Epithelial cell of esophagus (primary cell): ENCODE measurements at regions not wholly inside any gene's neighbourhood (a gene's known extent, or its start where the extent isn't known, plus 50 kb on each side); places are given as distances from the start of the nearest gene placed in this dataset.

ENCODE experiments used
- DNase-seq: peaks from one replicate; pipeline ENCODE4 v3.0.0; 2010; ENCODE audit warnings: low read depth
- H3K4me3 ChIP-seq: 2 replicates; pipeline ENCODE4 v1.5.1; 2011; ENCODE audit warnings: mild to moderate bottlenecking, low read length, control low read depth
- CTCF ChIP-seq: IDR thresholded peaks from 2 replicates; pipeline ENCODE4 v1.5.1; 2011; ENCODE audit warnings: low read depth, mild to moderate bottlenecking, low read length, control low read depth, inconsistent platforms; ENCODE audit not compliant: insufficient read depth; ENCODE audit errors: missing control alignments

DNA sequence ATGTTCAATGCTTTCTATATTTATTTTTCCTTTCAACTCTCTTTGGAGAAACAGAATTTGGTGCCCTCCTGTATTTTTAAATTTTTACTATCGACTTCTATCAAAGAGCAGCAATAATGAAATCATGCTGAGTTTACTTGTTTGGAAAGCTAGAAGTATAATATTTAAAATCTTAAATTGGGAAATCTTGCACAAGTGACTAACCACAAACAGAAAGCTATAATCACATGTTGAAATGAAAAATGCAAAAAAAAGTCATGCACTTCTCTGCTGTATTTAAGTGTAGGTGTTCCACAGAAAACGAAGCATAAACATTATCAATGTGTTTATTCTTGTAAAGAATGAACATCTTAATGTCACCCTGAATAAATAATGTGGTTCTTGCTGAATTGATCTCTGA is 306.1 kb downstream of the PCDH18 start:
- DNase-seq: no peak
- TF ChIP-seq CTCF: no peak
- H3K4me3 ChIP-seq: no peak overlapping the region

- TF ChIP-seq CTCF: no peak
- DNase-seq: no peak
- H3K4me3 ChIP-seq: no peak overlapping the region
Observed at GRCh38 chr4:137213372-137214173, 318.7 kb downstream of the PCDH18 start.

GRCh38 chr4:137212601-137213000 is 319.7 kb downstream of the PCDH18 start:
- H3K4me3 ChIP-seq: no peak overlapping the region
- DNase-seq: no peak
- TF ChIP-seq CTCF: no peak

- DNase-seq: no peak
- no peak for TF ChIP-seq CTCF
- H3K4me3 ChIP-seq: no peak overlapping the region
Observed at GRCh38 chr4:137209240-137209639, 323.1 kb downstream of the PCDH18 start.

DNA sequence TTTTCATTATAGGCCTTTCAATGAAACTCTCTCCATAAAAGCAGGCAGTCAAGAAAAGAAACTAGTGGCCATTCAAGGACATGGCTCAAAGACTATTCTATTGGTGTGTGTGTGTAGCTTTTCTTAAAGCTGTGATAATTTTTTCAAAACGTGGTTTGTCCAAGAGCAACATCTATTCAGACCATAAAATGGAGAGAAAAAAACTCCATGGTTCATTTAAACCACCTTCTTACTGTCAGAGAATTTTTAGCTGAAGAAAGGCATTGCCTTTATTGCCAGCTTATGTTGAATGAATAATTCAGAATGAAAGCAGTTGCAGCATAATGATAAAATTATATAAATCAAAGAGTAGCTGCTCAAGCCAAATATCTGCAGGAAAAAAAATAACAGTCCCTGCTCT is 325.5 kb downstream of the PCDH18 start:
- DNase-seq: no peak
- no peak for TF ChIP-seq CTCF
- H3K4me3 ChIP-seq: no peak overlapping the region

DNA sequence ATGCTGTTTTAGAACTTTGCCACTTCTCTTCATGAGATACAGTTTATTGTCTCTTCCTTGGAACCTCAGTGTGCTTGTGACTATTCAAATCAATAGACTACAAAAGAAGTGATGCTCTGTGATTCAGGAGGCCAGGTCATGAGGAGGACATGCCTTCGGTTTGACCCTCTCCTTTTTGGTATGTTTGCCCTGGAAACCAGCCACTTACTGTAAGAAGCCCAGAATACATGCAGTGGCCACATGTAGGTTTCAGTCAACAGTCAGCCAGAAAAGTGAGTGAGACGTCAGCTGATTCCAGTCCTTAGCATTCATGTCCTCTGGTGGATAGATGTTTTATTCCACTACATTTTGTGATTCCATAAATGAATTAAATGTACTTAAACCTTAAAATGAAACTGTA is 328.7 kb downstream of the PCDH18 start:
- no peak for TF ChIP-seq CTCF
- no peak for DNase-seq
- no peak overlapping the region for H3K4me3 ChIP-seq

- H3K4me3 ChIP-seq: no peak overlapping the region
- DNase-seq: no peak
- TF ChIP-seq CTCF: no peak
Observed at GRCh38 chr4:137200322-137200721, 332.0 kb downstream of the PCDH18 start.
